LoVo (cell line): ENCODE measurements at regions not wholly inside any gene's neighbourhood (a gene's known extent, or its start where the extent isn't known, plus 50 kb on each side); places are given as distances from the start of the nearest gene placed in this dataset.

Experiments used
- DNase-seq: peaks from one replicate; pipeline ENCODE4 v3.0.0-alpha.2; 2016; ENCODE audit warnings: low spot score

DNA sequence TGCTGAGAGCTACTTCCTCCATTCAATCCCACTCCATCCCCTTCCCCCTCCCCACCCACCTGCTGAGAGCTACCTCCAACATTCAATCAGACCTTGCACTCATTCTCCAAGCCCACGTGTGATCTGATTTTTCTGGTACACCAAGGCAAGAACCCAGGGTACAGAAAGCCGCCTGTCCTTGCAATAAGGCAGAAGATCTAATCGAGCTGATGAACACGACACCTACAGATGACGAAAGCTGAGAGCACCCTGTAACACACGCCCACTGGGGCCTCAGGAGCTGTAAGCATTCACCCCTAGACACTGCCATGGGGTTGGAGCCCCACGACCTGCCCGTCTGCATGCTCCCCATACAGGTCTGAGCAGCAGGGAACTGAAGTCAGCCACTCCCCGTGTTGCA, 58.3 kb downstream of the TRIML1 start:
- DNase-seq: no peak

DNA sequence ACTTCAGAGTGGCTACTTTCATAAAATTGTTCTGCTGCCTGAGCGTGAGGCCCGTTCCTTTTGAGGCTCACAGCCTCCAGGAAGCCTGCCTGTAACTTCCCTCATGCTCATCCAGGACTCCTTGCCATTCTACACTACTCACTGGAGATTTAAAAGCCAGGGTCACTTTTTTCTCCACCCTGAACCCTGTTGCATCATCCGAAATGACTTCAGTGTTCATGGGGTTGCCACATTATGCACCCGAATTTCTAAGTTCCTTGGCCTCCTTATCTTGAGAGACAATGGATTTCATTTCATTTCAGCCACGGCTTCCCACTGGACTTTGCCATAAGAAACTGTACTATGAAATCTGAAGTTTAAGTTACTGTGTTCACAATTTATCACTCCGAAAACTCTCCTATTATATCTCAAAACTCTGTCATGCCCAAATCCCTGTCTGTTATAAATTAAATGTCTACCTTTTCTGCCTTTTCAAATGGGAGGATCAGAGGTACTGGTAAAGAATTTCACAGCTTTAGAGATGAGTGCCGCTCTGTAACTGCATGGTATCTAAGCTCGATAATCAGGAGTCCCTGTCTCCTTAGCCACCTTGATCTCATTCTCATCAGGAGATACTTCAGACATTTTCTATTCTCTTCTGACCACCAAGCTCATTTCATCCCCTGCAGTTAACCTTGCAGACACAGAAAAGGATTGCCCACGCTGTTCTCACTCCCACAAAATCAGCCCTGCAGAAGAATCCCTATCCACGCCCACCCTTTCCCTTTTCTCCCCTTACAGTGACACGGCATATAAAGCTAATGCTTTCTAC, 59.9 kb downstream of the TRIML1 start:
- no peak for DNase-seq

DNA sequence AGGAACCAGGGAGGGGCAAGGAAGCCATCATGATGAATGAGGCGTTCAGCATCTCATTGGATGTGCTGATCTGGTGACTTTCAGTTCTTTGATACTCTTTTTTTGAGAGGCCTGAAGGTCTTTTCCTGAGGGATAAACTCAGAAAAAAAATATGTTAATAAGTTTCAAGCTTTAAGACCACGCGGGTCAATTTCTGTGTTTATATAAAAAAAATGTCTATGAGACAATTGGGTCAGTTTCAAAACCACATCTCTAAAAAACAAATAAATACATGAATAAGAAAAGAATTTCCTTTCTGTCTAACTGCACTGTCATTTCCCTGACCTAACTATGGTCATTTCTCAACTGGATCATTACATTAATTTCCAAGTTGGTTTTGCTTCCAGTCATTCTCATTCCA, 62.6 kb downstream of the TRIML1 start:
- DNase-seq: no peak

DNA sequence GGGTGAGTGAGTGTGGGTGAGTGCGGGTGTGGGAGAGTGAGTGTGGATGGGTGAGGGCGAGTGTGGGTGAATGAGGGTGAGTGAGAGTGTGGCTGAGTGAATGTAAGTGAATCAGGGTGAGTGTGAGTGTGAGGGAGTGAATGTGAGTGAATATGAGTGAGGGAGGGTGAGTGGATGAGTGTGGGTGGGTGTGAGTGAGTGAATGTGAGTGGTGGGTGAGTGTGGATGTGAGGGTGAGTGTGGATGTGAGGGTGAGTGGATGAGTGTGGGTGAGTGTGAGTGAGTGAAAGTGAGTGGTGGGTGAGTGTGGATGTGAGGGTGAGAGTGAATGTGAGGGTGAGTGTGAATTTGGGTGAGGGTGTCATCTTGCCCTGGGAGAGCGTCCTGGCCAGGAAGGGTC, 67.5 kb downstream of the TRIML1 start:
- DNase-seq: no peak

DNA sequence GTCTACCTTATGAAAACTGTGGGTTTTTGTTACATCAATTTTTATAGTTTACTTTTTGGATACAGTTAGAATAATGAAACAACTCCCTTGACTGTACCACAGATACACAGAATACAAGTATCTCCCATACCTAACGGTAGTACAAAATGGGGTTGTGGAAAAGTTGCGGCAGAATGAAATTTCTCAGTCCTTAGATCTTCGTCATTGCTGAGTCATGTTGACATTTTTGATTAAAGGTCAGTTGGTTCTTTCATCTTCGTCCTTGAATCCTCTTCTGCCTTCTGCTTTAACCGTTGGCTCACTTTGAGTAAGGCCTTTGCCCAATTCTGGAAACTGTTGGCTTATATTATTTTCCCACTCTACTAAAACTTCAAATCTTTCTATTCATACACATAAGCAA, 75.6 kb downstream of the TRIML1 start:
- no peak for DNase-seq

DNA sequence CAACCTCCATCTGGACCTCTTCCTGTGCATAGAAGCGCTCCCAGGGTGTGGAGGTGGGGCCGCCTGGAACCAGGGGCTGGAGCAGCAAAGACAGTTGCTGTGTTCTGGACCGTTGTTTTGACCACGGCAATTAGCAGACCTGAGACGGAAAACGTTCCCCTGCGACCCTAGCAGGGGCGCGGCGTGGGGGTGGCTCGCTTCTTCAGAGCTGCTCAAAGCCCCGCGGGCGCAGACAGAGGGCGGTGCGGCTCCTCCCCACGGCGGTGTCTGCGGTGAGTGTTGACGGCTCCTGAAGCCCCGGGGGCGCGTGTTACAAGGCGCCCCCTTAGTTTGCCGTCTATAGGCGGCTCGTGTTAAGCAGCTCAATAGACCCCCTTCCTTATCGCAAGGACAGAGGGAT, 79.2 kb downstream of the TRIML1 start:
- DNase-seq: no peak

DNA sequence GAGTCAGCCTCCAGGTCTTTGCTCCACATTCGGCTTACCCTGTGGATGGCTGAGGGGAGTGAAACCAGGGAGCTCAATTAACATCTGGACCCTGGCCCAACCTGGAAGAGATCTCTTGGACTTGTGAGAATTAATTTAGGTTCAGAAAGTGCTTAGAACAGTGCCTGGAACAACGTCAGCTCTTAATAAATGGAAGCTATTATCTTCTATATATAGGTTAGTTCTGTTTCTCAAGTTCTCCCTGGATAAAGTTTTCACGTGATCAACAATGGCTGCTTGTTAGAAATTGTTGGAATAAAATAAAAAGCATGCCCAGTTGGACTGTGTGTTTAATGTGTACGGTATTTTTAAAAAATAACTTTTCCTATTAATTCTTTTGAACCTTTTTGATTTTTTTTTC, 80.8 kb downstream of the TRIML1 start:
- no peak for DNase-seq

DNA sequence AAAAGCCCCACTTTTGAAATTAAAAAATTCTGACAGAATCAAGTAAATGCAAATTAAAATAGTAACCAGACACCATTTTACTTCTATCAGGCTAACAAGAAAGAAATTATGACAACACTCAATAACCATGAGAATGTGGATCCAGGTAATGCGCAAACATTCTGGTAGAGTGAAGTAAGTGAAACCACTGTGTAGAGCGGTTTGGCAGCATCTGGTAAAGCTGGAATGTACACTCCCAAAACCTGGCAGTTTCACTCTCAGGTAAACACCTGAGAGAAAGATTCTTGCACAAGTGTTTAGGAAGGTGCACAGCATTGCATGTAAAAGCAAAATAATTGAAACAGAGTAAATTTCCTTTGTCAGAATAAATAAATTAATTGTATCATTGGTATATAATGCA, 81.8 kb downstream of the TRIML1 start:
- no peak for DNase-seq

DNA sequence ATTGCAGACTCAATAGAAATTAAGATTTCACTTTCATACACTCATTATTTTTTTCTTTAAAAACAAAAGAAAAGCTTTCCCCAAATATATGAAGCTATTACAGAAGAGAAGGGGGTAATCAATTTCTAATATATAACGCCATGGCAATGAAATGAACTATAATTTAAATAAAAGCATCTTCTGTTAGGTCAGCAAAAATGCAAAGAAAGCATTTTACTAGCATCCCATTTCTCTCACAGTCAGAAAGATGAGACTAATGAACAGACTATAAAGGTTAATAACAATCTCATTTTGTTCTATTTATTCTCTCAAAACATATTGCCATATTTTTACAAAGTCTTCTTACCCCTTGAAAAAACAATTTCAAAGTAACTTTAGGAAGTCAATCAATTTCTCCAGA, 89.0 kb downstream of the TRIML1 start:
- no peak for DNase-seq

DNA sequence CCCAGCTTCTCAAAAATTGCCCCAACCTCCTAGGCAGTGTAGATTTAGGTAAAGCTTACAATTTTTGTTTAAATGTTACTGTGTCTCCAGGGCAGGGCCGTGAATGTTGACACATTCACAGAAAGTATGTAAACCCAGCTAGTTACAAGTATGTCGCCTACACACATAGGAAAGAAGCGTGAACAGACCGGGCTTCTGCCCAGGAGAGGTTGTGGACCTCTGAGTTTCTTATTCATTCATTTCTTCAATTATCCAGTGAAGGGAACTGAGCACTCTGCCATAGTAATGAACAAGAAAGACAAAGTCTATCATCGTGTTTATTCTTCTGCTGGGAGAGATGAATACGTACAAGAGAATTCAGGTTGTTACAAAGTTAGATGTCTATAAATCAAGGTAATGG, 93.2 kb downstream of the TRIML1 start:
- no peak for DNase-seq

DNA sequence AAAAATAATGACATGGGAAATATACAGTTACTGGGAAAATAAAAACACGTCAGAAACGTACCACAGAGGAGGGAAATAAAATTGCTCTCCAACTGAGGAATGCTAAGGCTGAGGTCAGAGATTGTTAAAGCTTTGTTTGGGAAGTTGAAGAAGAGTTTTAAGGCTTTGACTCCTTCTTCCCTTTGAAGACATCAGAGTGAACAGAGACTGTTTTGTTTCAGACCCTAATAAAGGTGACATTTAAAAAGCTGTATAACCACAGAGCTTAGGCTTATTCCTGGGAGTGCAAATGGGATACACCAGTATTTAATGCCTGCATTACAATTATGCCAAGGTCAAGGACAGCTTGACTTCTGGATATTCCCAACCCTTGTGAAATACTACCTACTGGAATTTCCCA, 102.8 kb downstream of the TRIML1 start:
- no peak for DNase-seq

DNA sequence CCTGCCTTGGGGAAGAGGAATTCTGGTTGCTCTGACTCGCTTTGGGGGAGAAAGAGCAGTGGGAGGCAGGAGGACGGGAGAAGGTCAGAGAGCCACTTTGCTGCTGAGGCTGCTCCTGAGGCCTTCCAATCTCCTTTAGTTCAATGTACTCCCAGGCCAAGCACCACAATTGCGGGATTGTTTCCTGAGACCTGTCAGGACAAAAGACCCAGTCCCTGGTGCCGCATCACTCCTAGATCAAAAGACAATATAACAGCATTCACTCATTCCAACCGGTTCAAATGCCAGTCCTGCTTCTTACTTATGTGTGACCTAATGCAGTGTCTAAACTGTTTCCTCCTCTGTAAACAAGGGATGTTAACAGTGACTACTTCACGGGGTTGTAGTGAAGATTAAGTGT, 106.4 kb downstream of the TRIML1 start:
- no peak for DNase-seq

DNA sequence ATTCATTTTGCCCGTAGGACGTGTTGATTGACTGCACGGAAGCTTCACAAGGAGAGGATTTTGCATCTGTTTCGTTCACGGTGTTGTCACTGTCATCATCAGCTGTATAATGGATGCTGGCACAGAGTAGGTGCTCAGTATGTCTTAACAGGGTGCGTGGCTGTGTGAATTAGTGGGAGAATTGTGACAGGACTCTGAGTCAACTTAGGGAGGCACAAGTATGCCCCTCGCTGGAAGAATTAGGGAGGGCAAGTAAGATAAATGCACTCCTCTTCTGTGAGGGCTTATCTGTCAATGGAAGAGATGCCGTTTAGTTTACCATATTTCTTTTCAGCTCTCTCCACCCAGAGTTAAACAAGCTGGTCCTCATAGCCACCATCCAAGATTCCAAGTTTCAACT, 107.2 kb downstream of the TRIML1 start:
- no peak for DNase-seq

DNA sequence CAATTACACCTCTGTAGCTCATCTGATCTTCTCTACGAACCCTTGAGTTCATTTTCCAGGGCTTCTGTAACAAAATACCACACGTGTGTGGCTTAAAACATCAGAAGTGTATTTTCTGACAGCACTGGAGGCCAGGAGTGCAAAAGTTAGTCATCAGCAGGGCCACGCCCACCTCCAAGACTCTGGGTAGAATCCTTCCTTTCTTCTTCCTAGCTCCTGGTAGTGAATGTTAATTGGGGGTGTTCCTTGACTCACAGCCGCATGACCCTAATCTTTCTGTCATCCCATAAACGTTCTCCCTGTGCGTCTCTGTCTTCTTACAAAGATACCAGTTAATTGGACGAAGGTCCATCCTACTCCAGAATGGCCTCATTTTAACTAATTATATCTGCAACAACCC, 115.0 kb downstream of the TRIML1 start:
- no peak for DNase-seq

DNA sequence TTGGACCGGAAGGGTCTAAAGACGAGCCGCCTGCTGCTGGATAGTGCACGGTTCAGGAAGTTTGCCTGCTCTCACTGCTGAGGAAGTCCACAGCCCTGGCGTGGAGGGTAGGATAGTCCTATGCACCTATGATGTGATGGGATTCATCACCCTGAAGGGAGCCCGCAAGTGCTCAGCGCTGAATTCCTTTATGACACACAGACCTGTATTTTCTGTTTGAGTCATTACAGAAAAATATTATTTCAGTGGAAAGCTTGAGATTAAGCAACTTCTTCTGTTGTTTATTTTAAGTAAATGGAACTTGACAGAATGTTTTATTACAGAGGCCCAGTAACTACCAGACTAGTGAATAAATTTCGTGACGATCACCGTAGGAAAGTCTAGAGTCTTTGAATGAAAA, 123.2 kb downstream of the TRIML1 start:
- no peak for DNase-seq

DNA sequence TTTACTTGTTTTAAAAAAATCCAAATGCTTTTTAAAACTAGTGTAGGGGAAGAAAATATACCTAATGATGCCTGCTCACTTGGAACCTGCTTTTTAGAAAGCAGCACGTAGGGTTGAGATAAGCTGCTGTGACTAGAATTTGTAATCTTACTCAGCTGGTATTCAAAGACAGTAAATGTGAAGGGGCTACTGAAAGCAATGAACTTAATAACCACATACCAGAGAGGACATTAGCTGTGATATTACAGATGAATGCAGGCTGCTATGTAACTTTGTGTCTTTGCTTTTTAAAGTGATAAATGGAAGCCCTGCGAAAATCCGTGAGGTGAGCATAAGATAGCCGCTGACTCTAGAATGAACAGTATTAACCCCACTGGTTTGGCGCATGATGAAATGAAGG, 124.1 kb downstream of the TRIML1 start:
- DNase-seq: no peak

DNA sequence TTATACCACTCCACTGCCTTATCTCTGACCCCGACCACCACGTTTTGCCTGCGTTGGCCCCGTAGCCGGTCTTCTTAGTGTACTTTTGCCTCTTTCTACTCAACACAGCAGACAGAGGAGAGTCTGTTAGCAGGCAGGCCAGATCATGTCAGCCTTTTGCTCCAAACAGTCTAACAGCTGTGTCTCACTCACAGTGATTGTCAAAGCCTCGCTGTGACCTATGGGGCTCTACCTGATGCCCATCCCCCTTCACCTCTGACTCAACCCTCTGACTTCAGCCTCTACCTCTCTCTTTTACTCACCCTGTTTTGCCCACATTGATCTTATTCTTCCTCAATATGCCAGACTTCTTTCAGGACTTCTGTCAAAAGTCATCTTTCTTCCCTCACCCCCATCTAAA, 127.1 kb downstream of the TRIML1 start:
- no peak for DNase-seq

DNA sequence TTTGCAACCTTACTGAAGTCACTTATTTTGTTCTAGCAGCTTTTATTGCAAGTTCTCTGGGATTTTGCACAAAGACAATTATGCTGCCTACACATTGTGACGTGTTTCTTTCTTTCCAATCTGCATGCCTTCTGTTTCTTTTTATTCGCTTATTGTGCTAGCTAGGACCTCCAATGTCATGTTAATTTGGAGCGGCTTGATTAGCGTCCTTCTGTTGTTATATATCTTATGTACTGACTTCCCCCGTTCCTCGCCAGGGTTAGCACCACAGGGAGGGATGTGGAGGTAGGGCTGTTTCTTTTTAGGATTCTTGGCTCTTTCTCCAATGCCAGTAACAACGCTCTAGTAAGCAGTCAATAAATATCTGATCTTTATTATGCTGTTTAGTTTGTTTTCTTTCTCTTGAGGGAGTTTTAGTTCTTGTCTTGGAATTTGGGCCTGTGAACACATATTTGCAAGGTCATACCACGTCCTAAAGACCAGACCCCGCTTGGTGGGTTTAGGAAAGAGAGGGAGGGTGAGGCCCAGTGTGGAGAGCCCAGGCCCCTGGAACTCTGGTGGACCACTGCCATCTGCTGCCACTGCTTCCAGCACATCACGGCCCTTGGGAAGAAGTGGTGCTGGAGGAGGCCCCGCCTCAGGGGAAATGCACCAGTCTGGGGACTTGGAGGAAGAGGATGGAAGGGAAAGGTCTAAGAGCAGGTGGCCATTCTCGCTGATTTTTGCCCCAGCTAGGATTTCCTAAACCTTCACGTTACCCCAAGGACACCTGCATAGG, 129.1 kb downstream of the TRIML1 start:
- no peak for DNase-seq

DNA sequence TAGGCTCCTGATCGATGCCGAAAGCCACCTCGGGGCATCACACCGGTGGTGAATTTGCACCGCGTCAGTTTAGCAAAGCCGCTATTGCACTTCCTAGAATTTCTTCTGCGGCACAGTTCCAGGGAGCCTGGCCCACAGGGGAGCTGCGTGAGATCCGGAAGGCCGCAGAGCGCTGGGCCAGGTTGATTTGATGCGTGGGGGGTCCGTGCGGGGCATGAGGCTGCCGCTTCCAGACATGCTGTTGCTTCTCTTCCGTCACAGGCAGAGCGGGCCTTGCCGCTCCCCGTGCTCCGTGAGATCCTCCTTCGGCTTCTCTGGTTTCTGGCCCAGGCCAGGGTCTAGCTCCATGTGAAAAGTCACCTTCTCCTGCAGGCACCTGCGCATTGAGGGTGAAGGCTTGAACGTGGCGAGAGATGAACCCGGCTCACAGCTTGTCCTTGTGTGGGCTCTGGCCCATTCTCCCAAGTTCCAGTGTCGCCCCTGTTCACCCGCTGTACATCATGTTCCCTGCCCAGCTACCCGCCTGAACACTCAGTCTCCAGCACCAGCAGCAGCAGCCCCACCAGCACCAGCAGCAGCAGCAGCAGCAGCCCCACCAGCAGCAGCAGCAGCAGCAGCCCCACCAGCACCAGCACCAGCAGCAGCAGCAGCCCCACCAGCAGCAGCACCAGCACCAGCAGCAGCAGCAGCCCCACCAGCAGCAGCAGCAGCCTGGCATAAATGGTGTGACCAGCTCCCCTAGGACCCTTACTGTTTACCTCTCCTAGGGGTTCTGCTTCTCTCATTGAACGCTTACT, 131.2 kb downstream of the TRIML1 start:
- DNase-seq: no peak

DNA sequence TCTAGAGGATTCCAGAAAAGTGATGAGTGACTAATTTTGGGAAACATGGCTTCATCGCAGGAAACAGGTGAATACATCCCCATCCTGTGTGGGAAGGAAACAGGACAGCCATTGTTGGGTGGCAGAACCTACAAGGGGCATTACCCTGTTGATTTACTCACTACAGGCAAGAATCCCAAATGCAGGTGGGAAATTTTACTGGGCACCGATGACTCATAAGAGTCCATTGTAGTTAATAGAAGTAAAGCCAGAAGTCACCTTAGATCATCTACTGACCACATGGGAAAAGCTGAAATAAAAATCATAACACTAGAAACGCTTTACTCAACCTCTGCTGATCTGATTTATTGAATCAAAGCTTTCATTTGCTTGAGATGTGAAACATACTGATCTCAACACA, 136.4 kb downstream of the TRIML1 start:
- DNase-seq: no peak

DNA sequence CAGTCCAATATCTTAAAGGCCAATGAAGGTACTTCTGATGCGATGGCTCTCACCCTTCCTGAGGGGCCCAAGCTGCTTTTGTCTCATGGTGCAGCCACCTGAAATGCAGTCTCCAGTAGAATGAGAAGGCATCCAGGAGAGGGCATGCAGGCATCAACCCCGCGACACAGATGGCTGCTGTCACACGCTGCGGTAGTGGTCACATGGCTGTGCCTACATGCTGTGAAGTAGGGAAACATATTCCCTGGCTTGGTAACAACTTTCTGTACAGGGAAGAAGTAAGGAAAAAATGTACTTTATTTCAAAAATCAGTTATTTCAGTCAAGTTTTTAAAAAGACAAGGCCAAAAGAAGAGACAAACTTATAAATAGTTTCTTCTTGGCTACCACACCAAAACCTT, 139.9 kb downstream of the TRIML1 start:
- DNase-seq: no peak

DNA sequence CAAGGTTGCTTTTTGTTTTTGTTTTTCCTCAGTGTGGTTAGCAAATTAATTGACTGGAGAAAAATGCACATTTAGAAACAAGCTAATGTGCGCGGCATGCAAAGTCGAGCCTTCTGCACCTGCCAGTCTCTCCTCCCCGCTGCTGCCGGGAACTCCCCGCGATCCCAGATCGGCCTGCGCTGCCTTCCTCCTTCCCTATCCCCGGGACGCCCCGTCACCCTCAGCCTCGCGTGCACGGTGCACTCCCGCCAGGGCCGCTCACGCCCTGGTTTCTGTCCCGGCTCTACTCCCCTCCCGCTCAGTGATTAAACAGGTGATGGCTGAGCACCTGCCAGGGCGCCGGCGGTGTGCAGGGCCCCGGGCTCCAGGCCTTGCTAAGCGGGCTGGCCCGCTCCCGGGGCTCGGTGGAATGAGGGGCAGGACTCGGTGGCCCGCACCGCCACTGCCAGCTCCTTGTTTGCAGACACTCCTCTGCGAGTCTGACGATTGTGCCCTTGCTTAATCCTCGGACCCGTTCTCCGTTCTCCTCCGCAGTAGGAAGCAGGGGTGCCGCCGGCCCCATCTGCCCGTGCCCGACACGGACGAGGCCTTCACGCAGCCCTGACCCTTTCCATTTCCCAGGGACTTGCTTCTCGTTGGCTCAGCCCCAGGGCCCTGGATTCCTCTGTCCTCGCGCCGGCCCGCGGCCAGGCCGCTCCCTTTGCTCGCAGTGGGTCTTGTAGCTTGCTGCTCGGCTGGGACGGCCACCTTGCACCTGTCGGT, 143.4 kb downstream of the TRIML1 start:
- no peak for DNase-seq
